ENCODE measurements at regions not wholly inside any gene's neighbourhood (a gene's known extent, or its start where the extent isn't known, plus 50 kb on each side); places are given as distances from the start of the nearest gene placed in this dataset.

- Histone ChIP-seq H3K79me2 (replicated peaks; ENCODE audit: insufficient read depth) (no peaks in the 10 kb centered on the region), H3K4me3 (no peak overlapping the region), H3K4me1 (ENCODE audit: insufficient read depth) (0 out of 2 replicates have a peak, but pooled peaks cover 7% of the 10 kb centered on the region), H4K20me1 (replicated peaks; ENCODE audit: insufficient read depth) (no peaks in the 10 kb centered on the region), H3K36me3 (ENCODE audit: insufficient read depth) (peaks cover 8% of the 10 kb centered on the region; the same call in 1 of the 2 replicates), H3K4me2 (no peak overlapping the region), H3K27ac (ENCODE audit: low read depth) (no peak overlapping the region), H3K27me3 (ENCODE audit: insufficient read depth) (no peaks in the 10 kb centered on the region), H3F3A (replicated peaks; ENCODE audit: low read depth) (no peaks in the 10 kb centered on the region), H2AFZ (no peak overlapping the region), H3K9me2 (ENCODE audit: insufficient read depth) (peaks cover 19% of the 10 kb centered on the region)
- Mint-ChIP-seq H3K27me3 (ENCODE audit: insufficient read depth, low read depth, poor library complexity) (no peaks in the 10 kb centered on the region), H3K36me3 (ENCODE audit: low read depth) (peaks cover 42% of the 10 kb centered on the region), H3K4me1 (no peaks in the 10 kb centered on the region; the same call in 1 of the 3 replicates), H3K4me3 (no peak overlapping the region), H3K9me3 (peaks cover 32% of the 10 kb centered on the region), H3K27ac (no peak overlapping the region)
- TF ChIP-seq REST (IDR thresholded peaks at IDR 0.05; ENCODE audit: unreplicated experiment), result no peak
- no peak for TF ChIP-seq CREB1 (CRISPR knock-in tag; IDR thresholded peaks at IDR 0.05; ENCODE audit: low read depth)
- no peak for TF ChIP-seq POLR2AphosphoS5 (IDR thresholded peaks at IDR 0.05; ENCODE audit: low read depth)
- TF ChIP-seq ETS1 (IDR thresholded peaks at IDR 0.05), result no peak
- no peak for TF ChIP-seq STAT1 (IDR thresholded peaks at IDR 0.05; ENCODE audit: unreplicated experiment)
- no peak for TF ChIP-seq EZH2phosphoT487 (IDR thresholded peaks at IDR 0.05; ENCODE audit: unreplicated experiment)
- no peak for TF ChIP-seq ZNF331 (CRISPR knock-in tag; IDR thresholded peaks at IDR 0.05; ENCODE audit: low read depth)
- TF ChIP-seq ZNF462 (CRISPR knock-in tag; IDR thresholded peaks at IDR 0.05), result no peak
- TF ChIP-seq EZH2 (IDR thresholded peaks at IDR 0.05; ENCODE audit: low read depth, unreplicated experiment), result no peak
- TF ChIP-seq JUNB (IDR thresholded peaks at IDR 0.05; ENCODE audit: unreplicated experiment), result no peak
- no peak for TF ChIP-seq NANOG (IDR thresholded peaks at IDR 0.05; ENCODE audit: borderline replicate concordance)
- TF ChIP-seq ZNF114 (CRISPR knock-in tag; IDR thresholded peaks at IDR 0.05), result no peak
- no peak for TF ChIP-seq CTCF (conservative IDR thresholded peaks at IDR 0.05; ENCODE audit: low read depth in 2 of 2)
- DNase-seq (ENCODE audit: low spot score) (no peak), ATAC-seq (no peak)
Observed at GRCh38 chr6:14466278-14466677, 348.7 kb downstream of the CD83 start.
